Osteocyte (in vitro differentiated cells): ENCODE measurements at regions not wholly inside any gene's neighbourhood (a gene's known extent, or its start where the extent isn't known, plus 50 kb on each side); places are given as distances from the start of the nearest gene placed in this dataset.

ENCODE experiments used
- DNase-seq: peaks from one replicate; pipeline ENCODE4 v3.0.0; 2021; ENCODE audit warnings: mixed read lengths; ENCODE audit not compliant: unreplicated experiment; ENCODE audit errors: extremely low spot score
- H3K27ac Mint-ChIP-seq: one replicate; pipeline ENCODE4 v1.8.0; 2021; ENCODE audit warnings: mild to moderate bottlenecking, mixed read lengths; ENCODE audit not compliant: unreplicated experiment
- H3K27me3 Mint-ChIP-seq: one replicate; pipeline ENCODE4 v1.8.0; 2021; ENCODE audit warnings: mixed read lengths; ENCODE audit not compliant: unreplicated experiment
- H3K36me3 Mint-ChIP-seq: one replicate; pipeline ENCODE4 v1.8.0; 2021; ENCODE audit warnings: mixed read lengths; ENCODE audit not compliant: unreplicated experiment
- H3K4me1 Mint-ChIP-seq: one replicate; pipeline ENCODE4 v1.8.0; 2021; ENCODE audit warnings: mixed read lengths; ENCODE audit not compliant: unreplicated experiment
- H3K4me3 Mint-ChIP-seq: one replicate; pipeline ENCODE4 v1.8.0; 2021; ENCODE audit warnings: mild to moderate bottlenecking, moderate library complexity, mixed read lengths; ENCODE audit not compliant: unreplicated experiment
- H3K9me3 Mint-ChIP-seq: one replicate; pipeline ENCODE4 v1.8.0; 2021; ENCODE audit warnings: mixed read lengths; ENCODE audit not compliant: unreplicated experiment
- TF ChIP-seq, protein P1 (sequence below): fragments of 200-600 bp; sonication (generic); IDR thresholded peaks from 2 replicates; pipeline ENCODE4 v1.5.0; 2021; ENCODE audit warnings: antibody characterized with exemption, mild to moderate bottlenecking, moderate library complexity

- TF ChIP-seq, protein P1, sequence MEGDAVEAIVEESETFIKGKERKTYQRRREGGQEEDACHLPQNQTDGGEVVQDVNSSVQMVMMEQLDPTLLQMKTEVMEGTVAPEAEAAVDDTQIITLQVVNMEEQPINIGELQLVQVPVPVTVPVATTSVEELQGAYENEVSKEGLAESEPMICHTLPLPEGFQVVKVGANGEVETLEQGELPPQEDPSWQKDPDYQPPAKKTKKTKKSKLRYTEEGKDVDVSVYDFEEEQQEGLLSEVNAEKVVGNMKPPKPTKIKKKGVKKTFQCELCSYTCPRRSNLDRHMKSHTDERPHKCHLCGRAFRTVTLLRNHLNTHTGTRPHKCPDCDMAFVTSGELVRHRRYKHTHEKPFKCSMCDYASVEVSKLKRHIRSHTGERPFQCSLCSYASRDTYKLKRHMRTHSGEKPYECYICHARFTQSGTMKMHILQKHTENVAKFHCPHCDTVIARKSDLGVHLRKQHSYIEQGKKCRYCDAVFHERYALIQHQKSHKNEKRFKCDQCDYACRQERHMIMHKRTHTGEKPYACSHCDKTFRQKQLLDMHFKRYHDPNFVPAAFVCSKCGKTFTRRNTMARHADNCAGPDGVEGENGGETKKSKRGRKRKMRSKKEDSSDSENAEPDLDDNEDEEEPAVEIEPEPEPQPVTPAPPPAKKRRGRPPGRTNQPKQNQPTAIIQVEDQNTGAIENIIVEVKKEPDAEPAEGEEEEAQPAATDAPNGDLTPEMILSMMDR: no peak
- Mint-ChIP-seq H3K9me3 (no peaks in the 10 kb centered on the region), H3K36me3 (no peaks in the 10 kb centered on the region), H3K4me1 (peaks cover 10% of the 10 kb centered on the region), H3K4me3 (no peak overlapping the region), H3K27ac (no peak overlapping the region), H3K27me3 (no peaks in the 10 kb centered on the region)
- no peak for DNase-seq
Measured at GRCh38 chr11:104665641-104666040, 232.6 kb downstream of the CASP12 start.

- H3K36me3 Mint-ChIP-seq: no peaks in the 10 kb centered on the region
- TF ChIP-seq, protein P1: no peak
- H3K4me3 Mint-ChIP-seq: no peak overlapping the region
- no peaks in the 10 kb centered on the region for H3K9me3 Mint-ChIP-seq
- no peaks in the 10 kb centered on the region for H3K27me3 Mint-ChIP-seq
- no peak overlapping the region for H3K27ac Mint-ChIP-seq
- no peak for DNase-seq
- no peaks in the 10 kb centered on the region for H3K4me1 Mint-ChIP-seq
Measured at GRCh38 chr11:104663190-104664140, 234.8 kb downstream of the CASP12 start.

- no peaks in the 10 kb centered on the region for H3K36me3 Mint-ChIP-seq
- DNase-seq: no peak
- H3K27me3 Mint-ChIP-seq: no peaks in the 10 kb centered on the region
- no peak overlapping the region for H3K27ac Mint-ChIP-seq
- H3K4me3 Mint-ChIP-seq: no peak overlapping the region
- TF ChIP-seq, protein P1: no peak
- no peaks in the 10 kb centered on the region for H3K4me1 Mint-ChIP-seq
- H3K9me3 Mint-ChIP-seq: no peaks in the 10 kb centered on the region
Measured at GRCh38 chr11:104661901-104662300, 236.4 kb downstream of the CASP12 start.

- H3K4me1 Mint-ChIP-seq: no peaks in the 10 kb centered on the region
- no peaks in the 10 kb centered on the region for H3K36me3 Mint-ChIP-seq
- no peak for DNase-seq
- H3K4me3 Mint-ChIP-seq: no peak overlapping the region
- TF ChIP-seq, protein P1: no peak
- no peaks in the 10 kb centered on the region for H3K9me3 Mint-ChIP-seq
- no peaks in the 10 kb centered on the region for H3K27me3 Mint-ChIP-seq
- no peak overlapping the region for H3K27ac Mint-ChIP-seq
Measured at GRCh38 chr11:104661471-104661870, 236.8 kb downstream of the CASP12 start.

DNA sequence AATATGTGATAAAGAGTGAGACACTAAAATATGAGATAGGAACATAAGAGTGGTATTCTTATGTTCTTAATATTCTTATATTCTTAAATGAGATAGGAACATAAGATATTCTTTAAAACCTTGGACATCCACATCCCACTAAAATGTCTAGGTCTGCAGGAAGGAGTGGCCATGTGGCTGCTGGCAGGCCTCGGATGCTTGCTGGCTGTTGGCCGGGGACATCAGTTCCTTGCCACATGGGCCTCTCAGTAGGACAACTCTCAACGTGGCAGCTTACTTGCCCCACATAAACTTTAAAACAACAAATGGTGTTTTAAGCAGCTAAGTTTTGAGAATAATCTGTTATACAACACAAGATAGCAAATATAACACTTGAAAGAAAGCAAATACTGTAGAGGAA lies 240.1 kb downstream of the CASP12 start:
- no peaks in the 10 kb centered on the region for H3K9me3 Mint-ChIP-seq
- DNase-seq: no peak
- TF ChIP-seq, protein P1: no peak
- H3K27me3 Mint-ChIP-seq: no peaks in the 10 kb centered on the region
- no peak overlapping the region for H3K27ac Mint-ChIP-seq
- no peak overlapping the region for H3K4me3 Mint-ChIP-seq
- no peaks in the 10 kb centered on the region for H3K36me3 Mint-ChIP-seq
- no peaks in the 10 kb centered on the region for H3K4me1 Mint-ChIP-seq
